CD14-positive monocyte (primary cell): ENCODE measurements at regions not wholly inside any gene's neighbourhood (a gene's known extent, or its start where the extent isn't known, plus 50 kb on each side); places are given as distances from the start of the nearest gene placed in this dataset.

Experiments
- DNase-seq, 3 donors: peaks; one replicate each; pipeline ENCODE4 v3.0.0-alpha.2; 2011 to 2022
- H2AFZ ChIP-seq: 2 replicates; pipeline ENCODE4 v1.6.0; 2012; ENCODE audit warnings: mild to moderate bottlenecking, low read depth, low read length, inconsistent platforms; ENCODE audit not compliant: insufficient read depth, poor library complexity, severe bottlenecking
- H3K27ac ChIP-seq, 2 donors: 1 replicate in 1 of 2; 2 replicates in 1 of 2; pipeline ENCODE4 v1.5.1; 2012 to 2013; ENCODE audit warnings: low read length in 2 of 2, control low read depth in 1 of 2, inconsistent platforms in 1 of 2, low read depth in 1 of 2, mild to moderate bottlenecking in 1 of 2
- H3K27me3 ChIP-seq, 2 donors: one replicate each; pipeline versions ENCODE4 v1.6.0 to v1.6.1; 2011 to 2013; ENCODE audit warnings: low read length in 2 of 2; ENCODE audit not compliant: control insufficient read depth in 2 of 2, insufficient read depth in 2 of 2
- H3K36me3 ChIP-seq, 2 donors: replicated peaks in 1 of 2; 1 replicate in 1 of 2; 2 replicates in 1 of 2; pipeline versions ENCODE4 v1.5.1 to v1.6.1; 2012 to 2013; ENCODE audit warnings: low read length in 2 of 2, control low read depth in 1 of 2, inconsistent platforms in 1 of 2, mild to moderate bottlenecking in 1 of 2; ENCODE audit not compliant: insufficient read depth in 2 of 2, control insufficient read depth in 1 of 2
- H3K4me1 ChIP-seq, 2 donors: 1 replicate in 1 of 2; 2 replicates in 1 of 2; pipeline versions ENCODE4 v1.5.1 to v1.6.1; 2012 to 2013; ENCODE audit warnings: low read length in 2 of 2, control low read depth in 1 of 2, inconsistent platforms in 1 of 2, mild to moderate bottlenecking in 1 of 2, moderate library complexity in 1 of 2; ENCODE audit not compliant: insufficient read depth in 2 of 2, control insufficient read depth in 1 of 2
- H3K4me2 ChIP-seq: replicated peaks from 2 replicates; pipeline ENCODE3; 2012; ENCODE audit warnings: low read length, moderate library complexity, mild to moderate bottlenecking; ENCODE audit not compliant: poor library complexity, severe bottlenecking; ENCODE audit errors: extremely low read depth
- H3K4me3 ChIP-seq, 3 experiments: fragments of 200-600 bp in 1 of 3; sonication (generic) in 1 of 3; replicated peaks in 1 of 3; 1 replicate in 2 of 3; 2 replicates in 1 of 3; pipeline ENCODE4 v1.5.1; 2011 to 2013; ENCODE audit warnings: low read length in 3 of 3, mild to moderate bottlenecking in 3 of 3, control low read depth in 2 of 3, low read depth in 2 of 3, inconsistent platforms in 1 of 3, moderate library complexity in 1 of 3
- H3K79me2 ChIP-seq: 2 replicates; pipeline ENCODE4 v1.6.0; 2012; ENCODE audit warnings: mild to moderate bottlenecking, control low read depth, inconsistent platforms, low read length, moderate library complexity; ENCODE audit not compliant: insufficient read depth
- H3K9ac ChIP-seq: 2 replicates; pipeline ENCODE4 v1.6.0; 2017; ENCODE audit warnings: low read length, mild to moderate bottlenecking; ENCODE audit not compliant: insufficient read depth, poor library complexity, severe bottlenecking
- H3K9me3 ChIP-seq, 2 donors: replicated peaks in 1 of 2; 1 replicate in 1 of 2; 2 replicates in 1 of 2; pipeline versions ENCODE4 v1.5.1 to v1.6.1; 2012 to 2013; ENCODE audit warnings: low read length in 2 of 2, control low read depth in 1 of 2; ENCODE audit not compliant: control insufficient read depth in 1 of 2, insufficient read depth in 1 of 2
- H4K20me1 ChIP-seq: 2 replicates; pipeline ENCODE4 v1.6.0; 2012; ENCODE audit warnings: mild to moderate bottlenecking, low read length, control low read depth, moderate library complexity; ENCODE audit not compliant: insufficient read depth
- H3K27ac Mint-ChIP-seq, 7 donors: one replicate each; pipeline ENCODE4 v1.8.0; 2020; ENCODE audit warnings: mild to moderate bottlenecking in 7 of 7, mixed read lengths in 7 of 7, moderate library complexity in 6 of 7, inconsistent platforms in 2 of 7
- H3K27me3 Mint-ChIP-seq, 3 donors: one replicate each; pipeline ENCODE4 v1.8.0; 2021 to 2022; ENCODE audit warnings: low read depth in 3 of 3, mild to moderate bottlenecking in 3 of 3, mixed read lengths in 3 of 3, moderate library complexity in 3 of 3, inconsistent platforms in 1 of 3
- H3K36me3 Mint-ChIP-seq, 2 donors: one replicate each; pipeline ENCODE4 v1.8.0; 2020; ENCODE audit warnings: mixed read lengths in 2 of 2, inconsistent platforms in 1 of 2, mild to moderate bottlenecking in 1 of 2
- H3K4me1 Mint-ChIP-seq: one replicate; pipeline ENCODE4 v1.8.0; 2020; ENCODE audit warnings: mild to moderate bottlenecking, mixed read lengths
- H3K4me3 Mint-ChIP-seq, 2 donors: one replicate each; pipeline ENCODE4 v1.8.0; 2020; ENCODE audit warnings: mild to moderate bottlenecking in 2 of 2, mixed read lengths in 2 of 2, moderate library complexity in 1 of 2
- H3K9me3 Mint-ChIP-seq, 7 donors: one replicate each; pipeline ENCODE4 v1.8.0; 2020 to 2022; ENCODE audit warnings: mixed read lengths in 7 of 7, mild to moderate bottlenecking in 6 of 7, moderate library complexity in 6 of 7, inconsistent platforms in 2 of 7
- WGBS: methylation state at CpG from one replicate; pipeline ENCODE4 v1.1.5; 2013; ENCODE audit warnings: missing lambda C conversion rate; ENCODE audit not compliant: insufficient coverage; 5-methylcytosine and 5-hydroxymethylcytosine counted together
- intact Hi-C, 2 donors: fragments of 100-400 bp; cut with micrococcal nuclease; formaldehyde crosslinking; loops; one replicate each; pipeline versions ENCODE4 v1.15.0 to v1.15.1; 2023
- TF ChIP-seq, protein P1 (sequence below): fragments of 200-600 bp; IDR thresholded peaks from one replicate; pipeline ENCODE4 v1.8.0; 2022; ENCODE audit warnings: antibody characterized with exemption, mild to moderate bottlenecking

DNA sequence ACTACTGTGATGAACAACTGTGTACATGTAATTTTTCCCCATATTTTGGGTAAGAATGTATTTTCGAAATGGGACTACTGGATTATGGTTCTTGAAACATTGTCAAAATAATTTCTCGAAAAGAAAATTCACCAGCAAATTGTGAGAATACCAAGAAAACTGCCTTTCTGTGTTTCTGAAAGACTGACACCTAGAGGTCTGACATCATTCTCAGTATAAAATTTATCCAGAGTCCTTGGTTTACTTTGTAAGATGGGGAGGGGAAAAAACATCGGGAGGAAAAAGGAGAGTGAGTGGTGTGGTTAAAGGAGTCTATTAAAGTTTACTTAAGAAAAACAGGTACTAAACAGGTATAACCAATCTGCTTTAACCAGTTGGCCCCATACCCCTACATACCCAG lies 149.2 kb downstream of the CEP120 start:
- H3K4me3 Mint-ChIP-seq = no peak overlapping the region
- H3K4me3 ChIP-seq = no peak overlapping the region
- H3K27me3 Mint-ChIP-seq = no peaks in the 10 kb centered on the region
- H3K27me3 ChIP-seq = no peaks in the 10 kb centered on the region
- no peaks in the 10 kb centered on the region for H4K20me1 ChIP-seq
- TF ChIP-seq, protein P1, sequence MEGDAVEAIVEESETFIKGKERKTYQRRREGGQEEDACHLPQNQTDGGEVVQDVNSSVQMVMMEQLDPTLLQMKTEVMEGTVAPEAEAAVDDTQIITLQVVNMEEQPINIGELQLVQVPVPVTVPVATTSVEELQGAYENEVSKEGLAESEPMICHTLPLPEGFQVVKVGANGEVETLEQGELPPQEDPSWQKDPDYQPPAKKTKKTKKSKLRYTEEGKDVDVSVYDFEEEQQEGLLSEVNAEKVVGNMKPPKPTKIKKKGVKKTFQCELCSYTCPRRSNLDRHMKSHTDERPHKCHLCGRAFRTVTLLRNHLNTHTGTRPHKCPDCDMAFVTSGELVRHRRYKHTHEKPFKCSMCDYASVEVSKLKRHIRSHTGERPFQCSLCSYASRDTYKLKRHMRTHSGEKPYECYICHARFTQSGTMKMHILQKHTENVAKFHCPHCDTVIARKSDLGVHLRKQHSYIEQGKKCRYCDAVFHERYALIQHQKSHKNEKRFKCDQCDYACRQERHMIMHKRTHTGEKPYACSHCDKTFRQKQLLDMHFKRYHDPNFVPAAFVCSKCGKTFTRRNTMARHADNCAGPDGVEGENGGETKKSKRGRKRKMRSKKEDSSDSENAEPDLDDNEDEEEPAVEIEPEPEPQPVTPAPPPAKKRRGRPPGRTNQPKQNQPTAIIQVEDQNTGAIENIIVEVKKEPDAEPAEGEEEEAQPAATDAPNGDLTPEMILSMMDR = no peak
- H3K9me3 ChIP-seq = no peaks in the 10 kb centered on the region
- peaks cover 0 to 5% (median 0%) of the 10 kb centered on the region in 7 donors for H3K9me3 Mint-ChIP-seq
- H2AFZ ChIP-seq = no peak overlapping the region
- H3K4me2 ChIP-seq = no peak overlapping the region
- WGBS = no CpG with 5 or more reads among the region's 3 CpGs
- no peaks in the 10 kb centered on the region for H3K36me3 ChIP-seq
- no peak for DNase-seq
- H3K79me2 ChIP-seq = no peaks in the 10 kb centered on the region
- H3K36me3 Mint-ChIP-seq = no peaks in the 10 kb centered on the region
- H3K4me1 Mint-ChIP-seq = no peaks in the 10 kb centered on the region
- intact Hi-C loops = no loop called here
- H3K4me1 ChIP-seq = no peaks in the 10 kb centered on the region
- no peak overlapping the region for H3K9ac ChIP-seq
- no peak overlapping the region for H3K27ac ChIP-seq
- no peak overlapping the region for H3K27ac Mint-ChIP-seq

DNA sequence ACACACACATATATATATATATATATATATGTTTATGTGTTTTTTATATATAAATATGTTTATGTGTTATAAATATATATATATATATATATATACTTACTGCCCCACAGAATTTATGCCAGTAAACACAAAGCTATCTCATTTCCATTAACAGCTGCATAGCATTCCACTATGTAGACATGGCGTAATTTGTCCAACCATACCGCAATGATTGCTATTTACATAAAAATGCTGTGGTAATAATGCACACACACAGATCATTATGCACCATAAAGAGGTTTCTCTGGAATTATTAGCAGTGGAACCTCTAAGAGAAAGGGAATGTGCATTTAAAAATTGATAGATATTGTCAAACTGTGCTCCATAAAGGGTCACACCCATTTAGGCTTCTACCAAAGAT lies 150.1 kb downstream of the CEP120 start:
- no peak overlapping the region for H3K4me3 ChIP-seq
- Mint-ChIP-seq H3K9me3 (peaks cover 0 to 5% (median 0%) of the 10 kb centered on the region in 7 donors), H3K4me1 (no peaks in the 10 kb centered on the region), H3K27ac (no peak overlapping the region), H3K36me3 (no peaks in the 10 kb centered on the region), H3K27me3 (no peaks in the 10 kb centered on the region), H3K4me3 (no peak overlapping the region)
- H3K4me2 ChIP-seq = no peak overlapping the region
- H2AFZ ChIP-seq = no peak overlapping the region
- TF ChIP-seq, protein P1 = no peak
- no peaks in the 10 kb centered on the region for H3K27me3 ChIP-seq
- intact Hi-C loops = no loop called here
- no peak overlapping the region for H3K9ac ChIP-seq
- H3K36me3 ChIP-seq = no peaks in the 10 kb centered on the region
- no peaks in the 10 kb centered on the region for H3K4me1 ChIP-seq
- H3K79me2 ChIP-seq = no peaks in the 10 kb centered on the region
- H3K9me3 ChIP-seq = no peaks in the 10 kb centered on the region
- WGBS = no CpG with 5 or more reads among the region's 2 CpGs
- no peak overlapping the region for H3K27ac ChIP-seq
- no peak for DNase-seq
- no peaks in the 10 kb centered on the region for H4K20me1 ChIP-seq
